Smooth muscle cell (in vitro differentiated cells): ENCODE measurements at regions not wholly inside any gene's neighbourhood (a gene's known extent, or its start where the extent isn't known, plus 50 kb on each side); places are given as distances from the start of the nearest gene placed in this dataset.

Experiments
- DNase-seq: peaks from one replicate; lab custom pipeline; 2025; ENCODE audit not compliant: unreplicated experiment; lab: John Stamatoyannopoulos, UW
- H2AFZ ChIP-seq: fragments of 200-600 bp; sonication (generic); 2 replicates; pipeline ENCODE4 v1.6.0; 2016; ENCODE audit warnings: antibody characterized with exemption, low read depth, mild to moderate bottlenecking
- H3F3A ChIP-seq: fragments of 200-600 bp; sonication (generic); 2 replicates; pipeline ENCODE4 v1.6.0; 2017; ENCODE audit warnings: antibody characterized with exemption, low read depth
- H3K27ac ChIP-seq: fragments of 200-600 bp; sonication (generic); 2 replicates; pipeline ENCODE4 v1.5.1; 2016; ENCODE audit warnings: low read depth, mild to moderate bottlenecking
- H3K27me3 ChIP-seq: fragments of 200-600 bp; sonication (generic); 2 replicates; pipeline ENCODE4 v1.6.1; 2016; ENCODE audit warnings: low read depth, mild to moderate bottlenecking
- H3K36me3 ChIP-seq: fragments of 200-600 bp; sonication (generic); 2 replicates; pipeline ENCODE4 v1.5.1; 2016; ENCODE audit warnings: low read depth
- H3K4me1 ChIP-seq: fragments of 200-600 bp; sonication (generic); 2 replicates; pipeline ENCODE4 v1.5.1; 2016; ENCODE audit warnings: low read depth
- H3K4me2 ChIP-seq: fragments of 200-600 bp; sonication (generic); 2 replicates; pipeline ENCODE4 v1.6.0; 2016; ENCODE audit warnings: mild to moderate bottlenecking
- H3K4me3 ChIP-seq: fragments of 200-600 bp; sonication (generic); 2 replicates; pipeline ENCODE4 v1.5.1; 2016; ENCODE audit warnings: mild to moderate bottlenecking
- H3K79me2 ChIP-seq: fragments of 200-600 bp; sonication (generic); 2 replicates; pipeline ENCODE4 v1.6.0; 2016; ENCODE audit warnings: low read depth, mild to moderate bottlenecking
- H3K9ac ChIP-seq: fragments of 200-600 bp; sonication (generic); 2 replicates; pipeline ENCODE4 v1.6.0; 2016; ENCODE audit warnings: low read depth
- H3K9me3 ChIP-seq: fragments of 200-600 bp; sonication (generic); replicated peaks from 2 replicates; pipeline ENCODE4 v1.5.1; 2016; ENCODE audit warnings: low read depth
- H4K20me1 ChIP-seq: fragments of 200-600 bp; sonication (generic); 2 replicates; pipeline ENCODE4 v1.6.0; 2016; ENCODE audit warnings: low read depth
- WGBS: methylation state at CpG from one replicate; pipeline ENCODE4 v1.1.7; 2016; ENCODE audit warnings: low lambda C conversion rate; 5-methylcytosine and 5-hydroxymethylcytosine counted together
- TF ChIP-seq, protein P1 (sequence below): fragments of 200-600 bp; sonication (generic); IDR thresholded peaks from 2 replicates; pipeline ENCODE4 v1.5.1; 2017; ENCODE audit warnings: borderline replicate concordance, mild to moderate bottlenecking, antibody characterized with exemption; ENCODE audit not compliant: insufficient read depth, poor library complexity, severe bottlenecking

GRCh38 chr13:82681535-82681934, 1200.7 kb downstream of the SLITRK1 start:
- no peaks in the 10 kb centered on the region for H3K79me2 ChIP-seq
- no peaks in the 10 kb centered on the region for H3K4me1 ChIP-seq
- H3K4me3 ChIP-seq, result no peak overlapping the region
- H3K27ac ChIP-seq, result no peak overlapping the region
- H3K27me3 ChIP-seq, result no peaks in the 10 kb centered on the region
- no peak overlapping the region for H3K9ac ChIP-seq
- WGBS, result 69% methylated on average over 4 of the region's 4 CpGs
- TF ChIP-seq, protein P1, sequence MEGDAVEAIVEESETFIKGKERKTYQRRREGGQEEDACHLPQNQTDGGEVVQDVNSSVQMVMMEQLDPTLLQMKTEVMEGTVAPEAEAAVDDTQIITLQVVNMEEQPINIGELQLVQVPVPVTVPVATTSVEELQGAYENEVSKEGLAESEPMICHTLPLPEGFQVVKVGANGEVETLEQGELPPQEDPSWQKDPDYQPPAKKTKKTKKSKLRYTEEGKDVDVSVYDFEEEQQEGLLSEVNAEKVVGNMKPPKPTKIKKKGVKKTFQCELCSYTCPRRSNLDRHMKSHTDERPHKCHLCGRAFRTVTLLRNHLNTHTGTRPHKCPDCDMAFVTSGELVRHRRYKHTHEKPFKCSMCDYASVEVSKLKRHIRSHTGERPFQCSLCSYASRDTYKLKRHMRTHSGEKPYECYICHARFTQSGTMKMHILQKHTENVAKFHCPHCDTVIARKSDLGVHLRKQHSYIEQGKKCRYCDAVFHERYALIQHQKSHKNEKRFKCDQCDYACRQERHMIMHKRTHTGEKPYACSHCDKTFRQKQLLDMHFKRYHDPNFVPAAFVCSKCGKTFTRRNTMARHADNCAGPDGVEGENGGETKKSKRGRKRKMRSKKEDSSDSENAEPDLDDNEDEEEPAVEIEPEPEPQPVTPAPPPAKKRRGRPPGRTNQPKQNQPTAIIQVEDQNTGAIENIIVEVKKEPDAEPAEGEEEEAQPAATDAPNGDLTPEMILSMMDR, result no peak
- no peaks in the 10 kb centered on the region for H3F3A ChIP-seq
- H4K20me1 ChIP-seq, result no peaks in the 10 kb centered on the region
- no peak overlapping the region for H2AFZ ChIP-seq
- H3K9me3 ChIP-seq, result no peaks in the 10 kb centered on the region
- H3K4me2 ChIP-seq, result no peak overlapping the region
- no peak for DNase-seq
- H3K36me3 ChIP-seq, result no peaks in the 10 kb centered on the region

DNA sequence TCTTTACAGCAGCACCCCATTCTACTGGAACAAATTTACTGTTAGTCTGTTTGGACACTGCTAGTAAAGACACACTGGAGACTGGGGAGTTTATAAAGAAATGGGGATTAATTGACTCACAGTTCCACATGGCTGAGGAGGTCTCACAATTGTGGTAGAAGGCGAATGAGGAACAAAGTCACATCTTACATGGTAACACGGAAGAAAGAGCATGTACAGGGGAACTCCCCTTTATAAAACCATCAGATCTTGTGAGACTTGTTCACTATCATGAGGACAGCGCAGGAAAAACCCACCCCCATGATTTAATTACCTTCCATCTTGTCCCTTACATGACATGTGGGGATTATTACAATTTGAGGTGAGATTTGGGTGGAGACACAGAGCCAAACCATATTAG, 1204.2 kb downstream of the SLITRK1 start:
- no peaks in the 10 kb centered on the region for H3K27me3 ChIP-seq
- no peaks in the 10 kb centered on the region for H3F3A ChIP-seq
- H4K20me1 ChIP-seq, result no peaks in the 10 kb centered on the region
- no peaks in the 10 kb centered on the region for H3K36me3 ChIP-seq
- no peak overlapping the region for H3K27ac ChIP-seq
- TF ChIP-seq, protein P1, result no peak
- no peaks in the 10 kb centered on the region for H3K79me2 ChIP-seq
- no peaks in the 10 kb centered on the region for H3K4me1 ChIP-seq
- H3K4me2 ChIP-seq, result no peak overlapping the region
- no peak for DNase-seq
- WGBS, result 90% methylated on average over 3 of the region's 3 CpGs
- H3K9ac ChIP-seq, result no peak overlapping the region
- no peak overlapping the region for H3K4me3 ChIP-seq
- no peak overlapping the region for H2AFZ ChIP-seq
- H3K9me3 ChIP-seq, result no peaks in the 10 kb centered on the region

GRCh38 chr13:82675024-82675423, 1207.2 kb downstream of the SLITRK1 start:
- Histone ChIP-seq H3K9ac (no peak overlapping the region), H3K4me1 (no peaks in the 10 kb centered on the region), H3K36me3 (no peaks in the 10 kb centered on the region), H3K27me3 (no peaks in the 10 kb centered on the region), H3K9me3 (no peaks in the 10 kb centered on the region), H3F3A (no peaks in the 10 kb centered on the region), H3K27ac (no peak overlapping the region), H3K4me2 (no peak overlapping the region), H3K4me3 (no peak overlapping the region), H3K79me2 (no peaks in the 10 kb centered on the region), H4K20me1 (no peaks in the 10 kb centered on the region), H2AFZ (no peak overlapping the region)
- DNase-seq, result no peak
- TF ChIP-seq, protein P1, result no peak

GRCh38 chr13:82674546-82674945, 1207.7 kb downstream of the SLITRK1 start:
- H3K4me3 ChIP-seq, result no peak overlapping the region
- no peaks in the 10 kb centered on the region for H3F3A ChIP-seq
- H3K9me3 ChIP-seq, result no peaks in the 10 kb centered on the region
- H3K27me3 ChIP-seq, result no peaks in the 10 kb centered on the region
- H3K4me2 ChIP-seq, result no peak overlapping the region
- H3K79me2 ChIP-seq, result no peaks in the 10 kb centered on the region
- no peak overlapping the region for H3K9ac ChIP-seq
- no peak for DNase-seq
- no peaks in the 10 kb centered on the region for H3K4me1 ChIP-seq
- no peaks in the 10 kb centered on the region for H4K20me1 ChIP-seq
- no peak overlapping the region for H2AFZ ChIP-seq
- TF ChIP-seq, protein P1, result no peak
- 48% methylated on average over 1 of the region's 1 CpG for WGBS
- H3K36me3 ChIP-seq, result no peaks in the 10 kb centered on the region
- no peak overlapping the region for H3K27ac ChIP-seq
